MV-4-11 (cell line): ENCODE measurements at regions not wholly inside any gene's neighbourhood (a gene's known extent, or its start where the extent isn't known, plus 50 kb on each side); places are given as distances from the start of the nearest gene placed in this dataset.

Source experiments
- DNase-seq: peaks from one replicate; lab custom pipeline; 2025; lab: John Stamatoyannopoulos, UW

- no peak for DNase-seq
Measured at GRCh38 chr4:80124246-80125211, 51.5 kb upstream of the ANTXR2 start.
